GM12892 (cell line): ENCODE measurements at regions not wholly inside any gene's neighbourhood (a gene's known extent, or its start where the extent isn't known, plus 50 kb on each side); places are given as distances from the start of the nearest gene placed in this dataset.

ENCODE experiments used
- POLR2A ChIP-seq: IDR thresholded peaks from 2 replicates; pipeline ENCODE4 v1.6.1; 2011; ENCODE audit warnings: low read depth, low read length, control low read depth
- POLR2AphosphoS5 ChIP-seq: IDR thresholded peaks from 2 replicates; pipeline ENCODE4 v1.6.1; 2011; ENCODE audit warnings: low read depth, low read length, control low read depth
- TAF1 ChIP-seq: IDR thresholded peaks from 2 replicates; pipeline ENCODE4 v1.6.1; 2011; ENCODE audit warnings: low read depth, mild to moderate bottlenecking, control low read depth, low read length, borderline replicate concordance

- no peak for TF ChIP-seq POLR2A
- TF ChIP-seq POLR2AphosphoS5: no peak
- no peak for TF ChIP-seq TAF1
Measured at GRCh38 chr12:105839629-105840127, 299.1 kb downstream of the NUAK1 start.
